ENCODE measurements at regions not wholly inside any gene's neighbourhood (a gene's known extent, or its start where the extent isn't known, plus 50 kb on each side); places are given as distances from the start of the nearest gene placed in this dataset.

DNA sequence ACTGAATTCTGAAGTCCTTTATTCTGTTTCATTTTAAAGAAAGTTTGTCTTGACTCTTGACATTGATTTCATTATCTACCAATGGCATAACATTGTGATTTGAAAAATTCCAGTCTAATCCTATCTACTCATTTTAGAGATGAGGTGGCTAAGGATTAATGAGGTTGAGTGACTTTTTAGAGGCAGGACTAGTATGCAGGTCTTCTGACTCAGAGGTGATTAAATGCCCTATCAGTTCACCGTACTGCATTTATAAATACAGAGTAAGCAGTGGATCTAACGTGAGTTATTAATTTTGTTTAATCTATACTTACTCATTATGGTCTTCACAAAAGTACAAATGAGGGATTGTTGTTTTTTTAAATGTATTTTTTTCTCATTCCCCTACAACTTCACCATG lies 277.6 kb downstream of the PTBP2 start:
- DNase-seq, result no peak

DNA sequence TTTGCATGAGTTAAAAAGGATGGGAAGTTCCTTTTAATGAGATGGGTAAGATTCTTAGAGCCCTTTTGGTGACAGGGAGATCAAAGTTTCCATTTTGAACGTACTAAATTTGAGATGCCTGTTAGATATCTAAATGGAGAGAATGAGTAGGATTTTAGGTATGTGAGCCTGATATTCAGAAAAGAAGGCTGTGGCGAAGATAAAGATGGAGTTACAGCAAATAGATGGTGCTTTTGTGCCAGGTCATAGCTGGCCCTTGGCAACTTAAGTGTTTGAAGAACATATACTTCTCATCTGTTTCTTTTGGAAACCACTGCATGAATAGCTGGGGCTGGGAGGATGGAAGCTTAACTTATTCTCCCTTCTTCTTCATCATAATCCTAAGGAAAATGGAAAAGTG lies 282.5 kb downstream of the PTBP2 start:
- no peak for DNase-seq

DNA sequence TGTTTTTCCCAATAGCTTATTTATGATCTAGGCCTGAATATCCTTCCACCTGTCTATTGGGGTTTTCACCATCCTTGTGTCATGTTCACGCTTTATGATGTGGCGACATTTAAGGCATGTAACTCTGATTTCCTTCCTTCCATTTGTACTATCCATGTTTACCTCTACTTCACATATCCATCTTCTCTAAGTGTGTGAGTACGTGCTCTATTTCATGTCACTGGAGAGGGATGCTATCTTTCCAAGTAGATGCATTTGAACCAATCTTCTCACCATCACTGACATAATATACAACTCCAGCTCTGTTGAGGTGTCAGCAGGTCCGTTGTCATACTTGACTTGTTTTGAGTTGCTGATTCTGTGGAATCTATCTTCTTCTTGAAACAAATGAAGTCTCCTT lies 283.2 kb downstream of the PTBP2 start:
- DNase-seq, result no peak

DNA sequence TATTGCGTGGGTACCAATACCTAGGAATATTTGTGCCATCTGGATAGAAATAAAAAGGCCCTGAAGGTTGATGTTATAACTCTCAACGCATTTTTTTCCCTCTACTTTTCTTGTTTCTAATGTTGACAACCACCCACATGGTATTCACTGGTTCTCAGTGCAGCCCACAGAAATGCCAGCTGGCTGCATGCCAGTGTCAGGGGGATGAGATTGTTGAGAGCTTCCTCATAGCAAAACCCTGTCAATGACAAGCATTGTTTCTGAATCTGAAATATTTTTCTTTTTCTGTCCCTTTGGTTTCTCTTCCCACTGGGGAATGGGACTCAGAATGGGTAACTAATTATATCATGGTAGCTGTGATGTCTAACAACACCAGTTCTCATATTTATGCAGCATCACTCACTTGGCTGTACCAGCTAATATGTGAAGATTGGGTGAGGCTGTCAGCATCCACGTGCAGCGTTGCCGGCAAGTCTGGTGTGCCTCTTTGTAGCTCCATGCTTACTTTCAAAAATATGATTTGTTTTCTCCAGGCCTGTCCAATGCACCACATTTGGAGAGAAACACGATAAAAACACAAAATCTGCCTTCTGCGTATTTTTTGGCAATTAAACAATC lies 284.6 kb downstream of the PTBP2 start:
- DNase-seq, result no peak

DNA sequence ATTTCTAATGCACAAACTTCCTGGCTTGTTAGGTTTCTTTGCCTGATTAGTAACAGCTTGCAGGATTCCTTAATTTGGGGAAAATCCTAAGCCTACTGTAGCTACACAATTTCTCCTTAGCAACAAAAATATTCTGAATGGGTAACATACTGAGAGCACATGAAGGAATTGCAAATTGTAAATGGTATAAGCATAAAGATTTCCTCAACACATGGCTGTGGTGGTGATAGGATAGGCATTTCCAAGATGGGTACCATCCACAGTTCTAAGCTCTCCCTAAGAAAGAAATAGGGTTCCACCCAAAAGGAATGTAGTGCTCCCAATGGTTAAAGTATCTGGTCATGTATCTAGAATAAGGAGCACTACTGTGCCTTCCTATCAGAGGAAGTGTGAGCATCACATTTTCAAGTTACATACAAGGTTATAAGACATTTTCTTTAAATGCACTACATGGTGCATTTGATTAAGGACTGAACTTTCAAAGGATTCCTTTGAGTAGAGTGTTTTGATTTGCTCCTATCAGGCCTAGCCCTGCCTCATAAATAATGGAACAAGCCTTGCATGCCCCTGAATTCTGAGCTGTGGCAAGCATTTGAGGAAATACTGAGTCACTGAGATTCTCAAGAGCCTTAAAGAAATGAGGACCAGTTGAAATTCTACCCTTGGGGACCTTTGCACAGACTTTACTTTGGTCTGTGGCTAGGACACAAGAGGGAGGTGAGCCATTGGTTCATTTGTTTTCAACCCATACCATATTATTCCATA lies 286.4 kb downstream of the PTBP2 start:
- no peak for DNase-seq

DNA sequence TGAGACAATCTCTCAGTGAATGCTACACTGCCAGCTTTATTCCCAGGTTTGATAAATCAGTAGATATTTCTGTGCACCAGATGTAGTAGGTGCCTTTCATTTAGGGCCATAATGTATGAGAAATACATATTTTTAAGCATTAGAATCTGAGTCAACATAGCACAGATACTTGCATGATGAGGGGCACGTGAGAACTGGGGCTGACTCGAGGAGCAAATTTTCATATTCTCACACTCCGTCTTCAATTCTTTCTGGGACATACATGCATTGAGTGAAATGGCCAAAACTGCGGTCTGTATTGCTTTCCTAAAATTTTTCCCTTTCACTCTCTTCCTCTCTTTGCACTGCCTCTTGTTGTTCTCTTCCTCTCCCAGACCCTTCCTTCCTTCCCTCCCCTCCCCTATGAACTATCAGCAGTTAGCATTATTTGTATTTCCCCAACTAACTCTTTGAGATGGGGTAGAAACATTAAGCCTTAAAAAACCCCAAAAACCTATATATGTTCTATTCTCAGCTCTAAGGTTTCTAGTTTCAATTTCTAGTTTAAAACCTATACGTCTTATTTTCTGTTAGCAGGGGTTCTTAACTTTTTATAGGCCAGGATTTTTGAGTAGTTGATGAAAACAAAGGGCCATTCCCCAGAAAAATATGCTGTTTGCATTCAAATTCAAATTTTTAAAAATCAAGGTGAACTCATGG lies 289.1 kb downstream of the PTBP2 start:
- no peak for DNase-seq

DNA sequence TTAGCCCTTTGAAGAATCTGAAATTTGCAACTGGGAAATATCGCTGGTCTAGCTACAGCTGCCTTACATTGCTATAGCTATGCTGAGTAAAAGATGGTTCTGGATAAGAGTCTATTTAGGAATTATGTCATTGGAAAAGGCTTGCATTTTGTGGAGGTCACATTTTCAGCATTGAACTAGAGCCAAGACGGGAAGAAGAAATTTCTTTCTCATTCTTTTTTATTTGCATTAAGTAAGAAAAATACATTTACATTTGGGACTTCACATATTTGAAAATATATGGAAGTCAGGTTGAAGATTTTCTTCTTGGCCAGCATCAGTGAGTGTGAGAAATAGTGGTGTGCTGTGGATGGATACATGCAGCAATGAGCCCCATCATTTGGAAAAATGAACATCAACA lies 291.6 kb downstream of the PTBP2 start:
- no peak for DNase-seq

DNA sequence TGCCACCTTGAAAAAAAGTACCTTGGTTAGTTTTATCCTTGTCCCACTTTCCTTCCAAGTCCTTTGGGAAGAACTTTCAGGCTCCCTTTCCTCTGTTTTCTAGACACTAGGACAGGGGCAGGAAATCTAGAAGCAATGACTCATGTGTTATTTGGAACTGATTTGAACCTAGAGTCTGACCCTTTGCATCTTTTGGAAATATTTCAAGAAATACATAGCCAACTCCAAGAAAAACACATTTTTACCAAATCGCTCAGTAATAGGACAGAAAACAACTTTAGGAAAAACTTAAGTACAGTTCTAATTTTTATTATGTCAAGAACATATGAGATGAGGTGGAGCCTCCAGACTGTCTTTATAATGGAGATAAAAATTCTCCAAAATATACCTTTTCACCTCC lies 292.4 kb downstream of the PTBP2 start:
- no peak for DNase-seq

DNA sequence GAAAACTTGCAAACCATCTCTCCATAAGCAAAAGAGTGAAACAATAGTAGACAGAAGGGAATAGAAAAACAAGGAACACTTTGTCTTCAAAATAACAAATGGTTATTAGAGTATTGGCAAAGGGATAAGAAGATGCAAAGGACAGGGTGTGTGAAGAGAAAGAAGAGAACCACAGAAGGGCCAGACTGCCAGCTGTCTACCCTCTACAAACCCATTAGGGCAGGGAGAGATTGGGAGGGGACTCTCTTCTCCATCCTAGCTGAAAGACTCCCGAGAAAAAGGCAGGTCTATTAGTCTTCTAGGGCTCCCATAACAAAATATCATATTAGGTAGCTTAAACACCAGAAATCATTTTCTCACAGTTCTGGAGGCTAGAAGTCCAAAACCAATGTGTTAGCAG lies 292.8 kb downstream of the PTBP2 start:
- no peak for DNase-seq

DNA sequence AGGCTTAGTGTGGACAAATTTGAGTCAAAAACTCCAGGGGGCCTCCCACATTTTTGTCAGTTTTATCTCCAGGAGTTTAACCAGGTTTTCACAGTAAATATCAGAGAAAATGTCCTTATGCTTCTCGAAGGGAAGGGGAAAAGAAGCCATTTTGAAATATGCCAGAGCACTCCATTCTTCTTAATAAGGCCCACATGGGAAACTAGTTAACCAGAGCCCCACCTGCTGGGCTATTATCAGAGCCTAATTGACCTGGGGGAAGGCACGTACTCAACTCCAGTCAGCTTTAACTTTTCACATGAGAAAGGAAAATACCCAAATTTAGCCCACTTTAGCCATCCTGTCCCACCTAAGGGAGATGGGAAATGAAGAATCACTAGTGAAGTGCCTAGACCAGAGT lies 296.3 kb downstream of the PTBP2 start:
- DNase-seq, result no peak

Data from islet precursor cell (in vitro differentiated cells).